ENCODE measurements at regions not wholly inside any gene's neighbourhood (a gene's known extent, or its start where the extent isn't known, plus 50 kb on each side); places are given as distances from the start of the nearest gene placed in this dataset.

DNA sequence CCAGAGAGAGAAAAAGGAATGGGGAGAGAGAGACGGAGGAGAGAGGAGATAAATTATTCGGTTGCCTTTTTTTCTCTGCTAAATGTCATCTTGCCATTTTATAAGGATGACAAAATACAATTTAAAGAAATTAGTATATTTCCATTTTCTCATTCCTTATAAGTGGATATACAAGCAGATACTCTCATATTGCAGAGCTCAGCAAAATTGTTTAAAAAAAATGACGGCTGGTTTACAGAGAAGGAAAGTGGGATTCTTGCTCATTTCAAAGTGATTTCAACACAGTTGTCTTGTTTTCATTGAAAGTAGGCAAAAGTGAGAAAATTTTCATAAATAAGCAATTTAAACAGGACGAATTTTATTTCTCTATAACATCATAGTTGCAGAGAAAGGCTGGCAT lies 641.9 kb upstream of the CDH6 start:
- H2AFZ ChIP-seq (ENCODE audit: low read length), result no peak overlapping the region
- H3K4me1 ChIP-seq (ENCODE audit: insufficient read depth, low read length), result no peaks in the 10 kb centered on the region
- WGBS (ENCODE audit: extremely low coverage, insufficient read length, low lambda C conversion rate), result no CpG with 5 or more reads among the region's 4 CpGs
- no peak overlapping the region for H3K23ac ChIP-seq (ENCODE audit: insufficient read length, low read depth, low read length)
- no peak overlapping the region for H4K91ac ChIP-seq (ENCODE audit: insufficient read length, low read depth, low read length)
- no peak overlapping the region for H4K8ac ChIP-seq (replicated peaks; ENCODE audit: insufficient read length, low read depth, low read length)
- H3K56ac ChIP-seq (ENCODE audit: insufficient read length, low read depth, low read length), result no peak overlapping the region
- peaks cover 4 to 6% of the 10 kb centered on the region in 2 experiments; a peak in 2 of 4 replicates for H3K4me1 Mint-ChIP-seq
- no peak overlapping the region for H2BK5ac ChIP-seq (ENCODE audit: insufficient read length, low read length)
- TF ChIP-seq, protein P1, sequence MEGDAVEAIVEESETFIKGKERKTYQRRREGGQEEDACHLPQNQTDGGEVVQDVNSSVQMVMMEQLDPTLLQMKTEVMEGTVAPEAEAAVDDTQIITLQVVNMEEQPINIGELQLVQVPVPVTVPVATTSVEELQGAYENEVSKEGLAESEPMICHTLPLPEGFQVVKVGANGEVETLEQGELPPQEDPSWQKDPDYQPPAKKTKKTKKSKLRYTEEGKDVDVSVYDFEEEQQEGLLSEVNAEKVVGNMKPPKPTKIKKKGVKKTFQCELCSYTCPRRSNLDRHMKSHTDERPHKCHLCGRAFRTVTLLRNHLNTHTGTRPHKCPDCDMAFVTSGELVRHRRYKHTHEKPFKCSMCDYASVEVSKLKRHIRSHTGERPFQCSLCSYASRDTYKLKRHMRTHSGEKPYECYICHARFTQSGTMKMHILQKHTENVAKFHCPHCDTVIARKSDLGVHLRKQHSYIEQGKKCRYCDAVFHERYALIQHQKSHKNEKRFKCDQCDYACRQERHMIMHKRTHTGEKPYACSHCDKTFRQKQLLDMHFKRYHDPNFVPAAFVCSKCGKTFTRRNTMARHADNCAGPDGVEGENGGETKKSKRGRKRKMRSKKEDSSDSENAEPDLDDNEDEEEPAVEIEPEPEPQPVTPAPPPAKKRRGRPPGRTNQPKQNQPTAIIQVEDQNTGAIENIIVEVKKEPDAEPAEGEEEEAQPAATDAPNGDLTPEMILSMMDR (conservative IDR thresholded peaks at IDR 0.05), result no peak
- H3K18ac ChIP-seq (ENCODE audit: insufficient read length, low read depth, low read length), result no peak overlapping the region
- H3K79me1 ChIP-seq (ENCODE audit: insufficient read depth, low read depth, low read length, poor library complexity, severe bottlenecking), result no peaks in the 10 kb centered on the region
- no peak overlapping the region for H2BK15ac ChIP-seq (ENCODE audit: low read depth, low read length)
- H3K36me3 Mint-ChIP-seq (ENCODE audit: insufficient read depth in 1 of 3, low read depth in 3 of 3), result no peaks in the 10 kb centered on the region
- H3K27me3 Mint-ChIP-seq (ENCODE audit: low read depth), result no peaks in the 10 kb centered on the region
- H3K4me2 ChIP-seq (ENCODE audit: insufficient read depth, insufficient read length, low read length), result no peak overlapping the region
- no peaks in the 10 kb centered on the region for H3K27me3 ChIP-seq (ENCODE audit: insufficient read depth, low read length)
- H3K9ac ChIP-seq (ENCODE audit: extremely low read depth, insufficient read length, low read length), result no peak overlapping the region
- no peak overlapping the region for H2BK120ac ChIP-seq (ENCODE audit: low read depth, low read length, poor library complexity, severe bottlenecking)
- no peak overlapping the region for H2AK5ac ChIP-seq (ENCODE audit: insufficient read length, low read length)
- H3K14ac ChIP-seq (ENCODE audit: insufficient read depth, low read length), result no peak overlapping the region
- no peak overlapping the region for H3T11ph ChIP-seq (ENCODE audit: low read length)
- H2BK20ac ChIP-seq (ENCODE audit: low read depth, low read length, poor library complexity, severe bottlenecking), result no peak overlapping the region
- H4K5ac ChIP-seq (ENCODE audit: insufficient read length, low read depth, low read length), result no peak overlapping the region
- H3K4me3 Mint-ChIP-seq, result no peak overlapping the region
- no peak overlapping the region for H2BK12ac ChIP-seq (ENCODE audit: insufficient read length, low read depth, low read length)
- no peak overlapping the region for H3K27ac ChIP-seq (ENCODE audit: insufficient read length, low read depth, low read length)
- no peak for DNase-seq
- H3K27ac Mint-ChIP-seq, result no peak overlapping the region
- no peaks in the 10 kb centered on the region for H3K9me3 ChIP-seq (ENCODE audit: control insufficient read depth, low read depth, low read length)
- no peaks in the 10 kb centered on the region for H3K79me2 ChIP-seq (ENCODE audit: insufficient read depth, low read length)
- H4K20me1 ChIP-seq (ENCODE audit: control insufficient read depth, insufficient read depth, insufficient read length), result no peaks in the 10 kb centered on the region
- H3K9me3 Mint-ChIP-seq, result no peaks in the 10 kb centered on the region
- H3K4ac ChIP-seq (ENCODE audit: low read depth, low read length), result no peak overlapping the region
- no peaks in the 10 kb centered on the region for H3K23me2 ChIP-seq (ENCODE audit: insufficient read length, low read depth, low read length, poor library complexity, severe bottlenecking)

Data from H9 (cell line).